ENCODE measurements at regions not wholly inside any gene's neighbourhood (a gene's known extent, or its start where the extent isn't known, plus 50 kb on each side); places are given as distances from the start of the nearest gene placed in this dataset.
"Not testable (repeated sequence)": the region's sequence is repeated elsewhere in the genome, so short reads cannot be mapped to it uniquely, and the experiment has no call there.

GRCh38 chr4:63080934-63081333, 1328.3 kb downstream of the TECRL start:
- no peak for DNase-seq
- TF ChIP-seq GATA1 (IDR thresholded peaks at IDR 0.05; ENCODE audit: low read depth, low read length) (no peak), POLR2A (IDR thresholded peaks at IDR 0.05; ENCODE audit: low read length) (no peak)

GRCh38 chr4:63063760-63064159, 1345.5 kb downstream of the TECRL start:
- TF ChIP-seq GATA1 (IDR thresholded peaks at IDR 0.05; ENCODE audit: low read depth, low read length) (no peak), POLR2A (IDR thresholded peaks at IDR 0.05; ENCODE audit: low read length) (no peak)
- no peak for DNase-seq

DNA sequence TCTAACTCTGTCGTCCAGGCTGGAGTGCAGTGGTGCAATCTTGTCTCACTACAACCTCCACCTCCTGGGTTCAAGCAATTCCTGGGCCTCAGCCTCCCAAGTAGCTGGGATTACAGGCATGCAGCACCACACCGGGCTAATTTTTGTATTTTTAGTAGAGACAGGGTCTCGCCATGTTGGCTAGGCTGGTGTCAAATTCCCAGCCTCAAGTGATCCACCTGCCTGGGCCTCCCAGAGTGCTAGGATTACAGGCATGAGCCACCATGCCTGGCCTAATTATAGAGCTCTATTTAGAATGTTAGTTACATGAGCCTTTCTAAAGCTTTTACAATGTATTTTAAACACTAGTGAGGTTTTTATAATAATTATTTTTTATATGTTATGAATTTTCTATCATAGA, 1346.4 kb downstream of the TECRL start:
- not testable (repeated sequence) for DNase-seq

- TF ChIP-seq POLR2A (IDR thresholded peaks at IDR 0.05; ENCODE audit: low read length), result no peak
- no peak for TF ChIP-seq GATA1 (IDR thresholded peaks at IDR 0.05; ENCODE audit: low read depth, low read length)
- no peak for DNase-seq
Measured at GRCh38 chr4:63049726-63050125, 1359.5 kb downstream of the TECRL start.

- TF ChIP-seq POLR2A (IDR thresholded peaks at IDR 0.05; ENCODE audit: low read length) (no peak), GATA1 (IDR thresholded peaks at IDR 0.05; ENCODE audit: low read depth, low read length) (no peak)
- DNase-seq, result no peak
Measured at GRCh38 chr4:63049278-63049677, 1360.0 kb downstream of the TECRL start.

DNA sequence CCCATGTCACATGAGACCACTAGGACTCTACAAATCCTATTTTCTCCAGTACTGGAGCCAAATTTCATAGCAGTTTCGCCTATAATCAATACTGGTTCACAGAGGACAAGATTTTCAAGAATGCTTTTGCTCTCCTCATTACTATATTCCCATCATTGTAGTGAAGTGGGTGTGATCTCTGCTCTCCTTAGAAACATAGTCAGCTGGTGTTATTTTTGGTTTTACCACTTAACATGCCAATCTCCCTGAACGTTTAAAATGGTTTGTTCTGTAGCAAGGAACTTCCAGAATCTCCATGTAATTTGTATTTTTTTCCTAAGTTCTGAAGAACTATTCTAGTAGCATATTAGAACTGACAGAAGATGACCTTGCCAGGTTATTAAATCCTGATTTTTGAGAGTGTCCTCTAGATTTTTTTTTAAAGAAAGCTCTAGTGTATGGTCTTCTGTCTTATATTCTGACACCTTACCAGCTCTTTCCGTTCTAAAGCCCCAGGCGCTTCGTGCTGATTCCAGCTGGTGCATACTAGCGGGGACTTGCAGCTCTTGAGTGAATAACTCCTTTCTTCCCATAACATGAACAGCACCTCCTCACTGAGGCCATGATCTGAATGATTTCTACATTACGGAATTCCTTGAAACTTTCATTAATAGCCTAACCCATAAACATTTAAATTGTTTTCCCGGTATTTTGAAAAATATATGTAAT, 1372.9 kb downstream of the TECRL start:
- no peak for TF ChIP-seq POLR2A (IDR thresholded peaks at IDR 0.05; ENCODE audit: low read length)
- TF ChIP-seq GATA1 (IDR thresholded peaks at IDR 0.05; ENCODE audit: low read depth, low read length), result no peak
- no peak for DNase-seq

DNA sequence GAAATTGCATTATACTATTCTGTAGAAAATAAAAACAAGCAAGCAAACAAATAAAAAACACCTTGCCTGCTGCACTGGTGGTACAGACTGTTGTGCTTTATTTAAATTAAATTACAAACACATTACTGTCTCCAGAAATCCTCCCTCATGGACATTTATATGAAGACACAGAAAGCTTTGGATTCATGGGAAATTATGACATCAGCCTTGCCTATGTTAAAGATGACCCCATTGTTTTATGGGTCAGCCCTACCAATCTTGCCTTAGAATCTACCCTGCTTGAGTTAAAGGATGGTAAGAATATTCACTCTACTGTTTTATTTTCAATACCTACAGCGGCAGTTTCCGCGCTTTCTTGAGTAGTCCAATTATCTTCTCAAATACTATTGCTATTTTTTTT, 1379.9 kb downstream of the TECRL start:
- DNase-seq, result no peak
- TF ChIP-seq GATA1 (IDR thresholded peaks at IDR 0.05; ENCODE audit: low read depth, low read length) (no peak), POLR2A (IDR thresholded peaks at IDR 0.05; ENCODE audit: low read length) (no peak)

DNA sequence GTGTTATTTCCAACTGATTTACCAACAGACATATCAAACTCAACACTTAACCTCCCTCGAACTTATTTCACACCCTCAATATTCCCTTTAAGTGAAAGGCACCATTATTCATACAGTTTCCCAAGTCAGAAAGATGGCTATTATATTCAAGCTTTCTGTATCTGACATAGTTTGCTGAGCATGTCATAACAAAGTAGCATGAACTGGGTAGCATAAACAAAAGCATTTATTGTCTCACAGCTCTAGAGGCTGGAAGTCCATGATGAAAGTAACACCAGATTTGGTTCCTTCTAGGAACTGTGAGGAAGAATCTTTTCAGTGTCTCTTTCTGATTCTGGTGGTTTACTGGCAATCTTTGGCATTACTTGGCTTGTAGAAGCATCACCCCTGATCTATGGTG, 1388.6 kb downstream of the TECRL start:
- TF ChIP-seq GATA1 (IDR thresholded peaks at IDR 0.05; ENCODE audit: low read depth, low read length), result no peak
- no peak for TF ChIP-seq POLR2A (IDR thresholded peaks at IDR 0.05; ENCODE audit: low read length)
- no peak for DNase-seq

GRCh38 chr4:63017300-63017699, 1392.0 kb downstream of the TECRL start:
- no peak for DNase-seq
- TF ChIP-seq GATA1 (IDR thresholded peaks at IDR 0.05; ENCODE audit: low read depth, low read length), result no peak
- no peak for TF ChIP-seq POLR2A (IDR thresholded peaks at IDR 0.05; ENCODE audit: low read length)

GRCh38 chr4:62970846-62971245, 1438.4 kb downstream of the TECRL start:
- TF ChIP-seq GATA1 (IDR thresholded peaks at IDR 0.05; ENCODE audit: low read depth, low read length) (no peak), POLR2A (IDR thresholded peaks at IDR 0.05; ENCODE audit: low read length) (no peak)
- DNase-seq, result no peak

- no peak for DNase-seq
- TF ChIP-seq GATA1 (IDR thresholded peaks at IDR 0.05; ENCODE audit: low read depth, low read length), result no peak
Measured at GRCh38 chr4:62960415-62960814, 1448.8 kb downstream of the TECRL start.

DNA sequence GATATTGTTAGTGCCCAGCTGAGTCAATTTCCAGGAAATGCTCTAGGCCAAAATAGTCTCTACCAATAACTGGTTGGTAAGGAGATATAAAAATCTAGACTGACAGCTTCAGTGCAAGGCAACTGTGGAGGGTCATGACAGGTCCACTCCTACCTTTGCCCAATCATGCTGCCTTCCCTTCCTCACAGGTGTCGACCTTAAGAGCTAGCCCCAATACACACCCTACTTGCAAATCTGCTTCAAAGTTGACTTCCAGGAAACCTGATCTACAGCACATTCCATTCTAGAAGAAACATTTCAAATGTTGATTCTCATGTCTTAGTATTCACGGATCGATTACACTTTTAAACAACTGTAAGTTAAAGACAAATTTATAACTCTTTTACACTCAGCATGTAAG, 1455.5 kb downstream of the TECRL start:
- TF ChIP-seq GATA1 (IDR thresholded peaks at IDR 0.05; ENCODE audit: low read depth, low read length), result no peak
- no peak for TF ChIP-seq POLR2A (IDR thresholded peaks at IDR 0.05; ENCODE audit: low read length)
- no peak for DNase-seq

DNA sequence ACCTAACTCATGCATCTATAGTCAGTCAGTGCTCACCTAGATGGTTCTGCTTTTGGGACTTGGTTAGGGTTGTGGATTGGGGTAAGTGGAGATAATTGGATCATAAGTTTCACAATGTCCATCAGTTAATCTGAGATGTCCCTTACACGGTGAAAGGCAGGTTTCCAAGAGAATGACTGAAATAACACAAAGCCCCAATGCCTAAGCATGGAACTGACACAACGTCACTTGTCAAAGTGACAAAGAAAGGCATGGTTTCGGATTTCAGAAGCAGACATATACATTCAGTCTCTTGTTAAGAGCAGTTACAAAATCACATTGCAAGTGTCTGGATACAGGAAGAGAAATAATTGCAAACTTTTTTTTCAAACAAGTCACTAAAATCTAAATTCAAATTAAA, 1456.9 kb downstream of the TECRL start:
- TF ChIP-seq GATA1 (IDR thresholded peaks at IDR 0.05; ENCODE audit: low read depth, low read length) (no peak), POLR2A (IDR thresholded peaks at IDR 0.05; ENCODE audit: low read length) (no peak)
- DNase-seq, result no peak

GRCh38 chr4:62948108-62948507, 1461.1 kb downstream of the TECRL start:
- TF ChIP-seq GATA1 (IDR thresholded peaks at IDR 0.05; ENCODE audit: low read depth, low read length), result no peak
- TF ChIP-seq POLR2A (IDR thresholded peaks at IDR 0.05; ENCODE audit: low read length), result no peak
- DNase-seq, result no peak

DNA sequence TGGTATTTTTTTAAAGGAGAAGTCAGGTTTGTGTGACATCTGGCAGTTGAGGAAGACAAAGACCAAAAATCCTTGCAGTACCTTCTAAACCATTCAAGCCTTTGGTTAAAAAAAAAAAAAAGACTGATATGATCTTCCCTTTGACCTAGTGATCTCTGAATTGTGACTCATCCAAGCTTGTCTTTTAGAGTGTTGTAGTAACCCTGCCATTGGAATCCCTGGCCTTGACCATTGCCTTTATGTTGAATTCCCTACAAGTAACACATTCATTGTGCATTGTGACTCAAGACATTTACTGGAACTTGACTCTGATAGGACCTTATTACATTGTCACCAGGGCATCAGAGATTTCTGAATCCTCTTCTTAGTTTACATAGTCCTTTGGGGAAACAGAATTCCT, 1469.0 kb downstream of the TECRL start:
- TF ChIP-seq GATA1 (IDR thresholded peaks at IDR 0.05; ENCODE audit: low read depth, low read length) (no peak), POLR2A (IDR thresholded peaks at IDR 0.05; ENCODE audit: low read length) (no peak)
- no peak for DNase-seq

- TF ChIP-seq GATA1 (IDR thresholded peaks at IDR 0.05; ENCODE audit: low read depth, low read length), result no peak
- no peak for TF ChIP-seq POLR2A (IDR thresholded peaks at IDR 0.05; ENCODE audit: low read length)
- DNase-seq, result no peak
Measured at GRCh38 chr4:62930884-62931283, 1478.4 kb downstream of the TECRL start.

Measured in erythroblast (primary cell).